ENCODE measurements at regions not wholly inside any gene's neighbourhood (a gene's known extent, or its start where the extent isn't known, plus 50 kb on each side); places are given as distances from the start of the nearest gene placed in this dataset.

- H3K27me3 Mint-ChIP-seq (ENCODE audit: low read depth): no peaks in the 10 kb centered on the region
Measured at GRCh38 chr20:12358655-12359009, 440.9 kb downstream of the BTBD3 start.

More at GRCh38 chr20:12358655-12359009, 440.9 kb downstream of the BTBD3 start:
- ChIA-PET POLR2A (no interaction called here), CTCF (interaction anchor here (0.6 to 2.2 kb wide), 20 partner anchors 8 to 712 kb away, joined by 3 to 30 read pairs (median 4); no protein-coding TSS in a partner anchor)
- H3K27ac Mint-ChIP-seq: no peak overlapping the region
- H3K36me3 Mint-ChIP-seq: no peaks in the 10 kb centered on the region
- peak; percentile 33; the same call in 1 of the 2 replicates for ATAC-seq
- DNase-seq (ENCODE audit: low spot score): no peak
- peaks cover 10% of the 10 kb centered on the region; the same call in 1 of the 2 replicates for H3K9me3 Mint-ChIP-seq
- TF ChIP-seq, protein P1, sequence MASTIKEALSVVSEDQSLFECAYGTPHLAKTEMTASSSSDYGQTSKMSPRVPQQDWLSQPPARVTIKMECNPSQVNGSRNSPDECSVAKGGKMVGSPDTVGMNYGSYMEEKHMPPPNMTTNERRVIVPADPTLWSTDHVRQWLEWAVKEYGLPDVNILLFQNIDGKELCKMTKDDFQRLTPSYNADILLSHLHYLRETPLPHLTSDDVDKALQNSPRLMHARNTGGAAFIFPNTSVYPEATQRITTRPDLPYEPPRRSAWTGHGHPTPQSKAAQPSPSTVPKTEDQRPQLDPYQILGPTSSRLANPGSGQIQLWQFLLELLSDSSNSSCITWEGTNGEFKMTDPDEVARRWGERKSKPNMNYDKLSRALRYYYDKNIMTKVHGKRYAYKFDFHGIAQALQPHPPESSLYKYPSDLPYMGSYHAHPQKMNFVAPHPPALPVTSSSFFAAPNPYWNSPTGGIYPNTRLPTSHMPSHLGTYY (CRISPR knock-in tag; IDR thresholded peaks at IDR 0.05): no peak
- TF ChIP-seq HMGA2 (CRISPR knock-in tag; IDR thresholded peaks at IDR 0.05): no peak
- TF ChIP-seq GABPB1 (CRISPR knock-in tag; IDR thresholded peaks at IDR 0.05): no peak
- TF ChIP-seq STAT6 (CRISPR knock-in tag; conservative IDR thresholded peaks at IDR 0.05; ENCODE audit: low read depth): no peak
- no peak for TF ChIP-seq ZNF532 (CRISPR knock-in tag; IDR thresholded peaks at IDR 0.05; ENCODE audit: borderline replicate concordance)
- TF ChIP-seq ZNF121 (CRISPR knock-in tag; IDR thresholded peaks at IDR 0.05): no peak
- TF ChIP-seq, protein P2, sequence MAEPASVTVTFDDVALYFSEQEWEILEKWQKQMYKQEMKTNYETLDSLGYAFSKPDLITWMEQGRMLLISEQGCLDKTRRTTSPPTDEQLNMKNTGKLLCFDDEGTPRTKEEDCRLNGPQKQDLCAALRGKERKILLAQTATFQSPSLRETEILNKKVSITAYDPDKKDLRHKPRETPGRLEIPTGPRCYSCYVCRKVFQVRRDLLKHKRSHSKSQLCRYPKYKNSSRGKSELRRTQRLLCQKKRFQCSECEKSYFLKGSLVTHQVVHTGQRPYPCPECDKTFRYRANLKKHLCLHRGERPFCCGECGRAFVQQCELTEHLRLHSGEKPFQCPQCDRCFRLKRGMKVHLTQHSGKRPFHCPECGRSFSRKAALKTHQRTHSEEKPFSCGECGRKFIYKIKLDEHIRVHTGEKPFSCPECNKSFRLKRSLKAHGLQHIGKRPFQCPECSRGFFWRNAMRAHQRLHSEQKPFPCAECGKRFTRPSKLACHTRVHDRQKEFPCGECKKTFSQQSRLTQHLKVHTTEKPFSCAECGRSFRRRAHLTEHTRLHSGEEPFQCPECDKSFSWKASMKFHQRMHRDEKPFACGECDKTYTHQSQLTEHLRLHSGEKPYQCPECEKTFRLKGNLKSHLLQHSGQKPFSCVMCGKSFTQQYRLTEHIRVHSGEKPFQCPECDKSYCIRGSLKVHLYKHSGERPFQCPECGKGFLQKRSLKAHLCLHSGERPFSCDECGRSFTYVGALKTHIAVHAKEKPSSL (CRISPR knock-in tag; conservative IDR thresholded peaks at IDR 0.05): no peak
- TF ChIP-seq, protein P3, sequence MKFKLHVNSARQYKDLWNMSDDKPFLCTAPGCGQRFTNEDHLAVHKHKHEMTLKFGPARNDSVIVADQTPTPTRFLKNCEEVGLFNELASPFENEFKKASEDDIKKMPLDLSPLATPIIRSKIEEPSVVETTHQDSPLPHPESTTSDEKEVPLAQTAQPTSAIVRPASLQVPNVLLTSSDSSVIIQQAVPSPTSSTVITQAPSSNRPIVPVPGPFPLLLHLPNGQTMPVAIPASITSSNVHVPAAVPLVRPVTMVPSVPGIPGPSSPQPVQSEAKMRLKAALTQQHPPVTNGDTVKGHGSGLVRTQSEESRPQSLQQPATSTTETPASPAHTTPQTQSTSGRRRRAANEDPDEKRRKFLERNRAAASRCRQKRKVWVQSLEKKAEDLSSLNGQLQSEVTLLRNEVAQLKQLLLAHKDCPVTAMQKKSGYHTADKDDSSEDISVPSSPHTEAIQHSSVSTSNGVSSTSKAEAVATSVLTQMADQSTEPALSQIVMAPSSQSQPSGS (CRISPR knock-in tag; IDR thresholded peaks at IDR 0.05; ENCODE audit: borderline replicate concordance, low read depth): no peak
- no peak for TF ChIP-seq ZNF423 (CRISPR knock-in tag; IDR thresholded peaks at IDR 0.05)
- TF ChIP-seq SMAD3 (CRISPR knock-in tag; IDR thresholded peaks at IDR 0.05; ENCODE audit: borderline replicate concordance): no peak
- TF ChIP-seq NR2C2 (CRISPR knock-in tag; IDR thresholded peaks at IDR 0.05): no peak
- H3K4me1 Mint-ChIP-seq: peaks cover 11% of the 10 kb centered on the region
- no peak overlapping the region for H3K4me3 Mint-ChIP-seq

Measured in WTC11 (cell line).